ENCODE measurements at regions not wholly inside any gene's neighbourhood (a gene's known extent, or its start where the extent isn't known, plus 50 kb on each side); places are given as distances from the start of the nearest gene placed in this dataset.

GRCh38 chr6:140398076-140398475 lies 1023.6 kb upstream of the CITED2 start:
- no peaks in the 10 kb centered on the region for H3K9me3 Mint-ChIP-seq
- CTCF ChIA-PET: no interaction called here

DNA sequence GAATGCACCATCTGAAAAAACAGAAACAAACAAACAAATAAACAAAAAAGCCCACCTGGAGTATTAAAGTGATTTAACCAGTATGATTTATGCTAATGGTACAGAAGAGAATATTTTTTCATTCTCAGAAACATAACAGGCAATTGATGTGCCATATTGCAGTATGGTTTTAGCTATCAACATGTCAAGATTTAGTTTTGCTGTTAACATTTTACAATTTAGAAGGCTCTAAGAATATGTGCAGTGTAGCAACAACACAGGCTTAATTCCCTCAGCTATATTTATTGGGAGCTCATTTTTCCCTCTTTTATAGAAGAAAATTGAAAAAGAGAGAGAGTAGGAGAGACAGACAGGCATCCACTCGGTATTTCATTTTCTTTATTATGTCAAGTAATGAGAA lies 1022.7 kb upstream of the CITED2 start:
- Mint-ChIP-seq H3K4me1 (no peaks in the 10 kb centered on the region), H3K9me3 (no peaks in the 10 kb centered on the region), H3K27me3 (no peaks in the 10 kb centered on the region), H3K4me3 (no peak overlapping the region), H3K36me3 (ENCODE audit: low read depth) (no peaks in the 10 kb centered on the region), H3K27ac (no peak overlapping the region)
- TF ChIP-seq, protein P1, sequence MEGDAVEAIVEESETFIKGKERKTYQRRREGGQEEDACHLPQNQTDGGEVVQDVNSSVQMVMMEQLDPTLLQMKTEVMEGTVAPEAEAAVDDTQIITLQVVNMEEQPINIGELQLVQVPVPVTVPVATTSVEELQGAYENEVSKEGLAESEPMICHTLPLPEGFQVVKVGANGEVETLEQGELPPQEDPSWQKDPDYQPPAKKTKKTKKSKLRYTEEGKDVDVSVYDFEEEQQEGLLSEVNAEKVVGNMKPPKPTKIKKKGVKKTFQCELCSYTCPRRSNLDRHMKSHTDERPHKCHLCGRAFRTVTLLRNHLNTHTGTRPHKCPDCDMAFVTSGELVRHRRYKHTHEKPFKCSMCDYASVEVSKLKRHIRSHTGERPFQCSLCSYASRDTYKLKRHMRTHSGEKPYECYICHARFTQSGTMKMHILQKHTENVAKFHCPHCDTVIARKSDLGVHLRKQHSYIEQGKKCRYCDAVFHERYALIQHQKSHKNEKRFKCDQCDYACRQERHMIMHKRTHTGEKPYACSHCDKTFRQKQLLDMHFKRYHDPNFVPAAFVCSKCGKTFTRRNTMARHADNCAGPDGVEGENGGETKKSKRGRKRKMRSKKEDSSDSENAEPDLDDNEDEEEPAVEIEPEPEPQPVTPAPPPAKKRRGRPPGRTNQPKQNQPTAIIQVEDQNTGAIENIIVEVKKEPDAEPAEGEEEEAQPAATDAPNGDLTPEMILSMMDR (IDR thresholded peaks at IDR 0.05): no peak
- ChIA-PET CTCF (no interaction called here), POLR2A (no interaction called here)
- no peak for DNase-seq
- intact Hi-C loops (cut with micrococcal nuclease): no loop called here
- no peak for ATAC-seq (ENCODE audit: low read depth)

More at GRCh38 chr6:140398076-140398475, 1023.6 kb upstream of the CITED2 start:
- no peaks in the 10 kb centered on the region for H3K36me3 Mint-ChIP-seq (ENCODE audit: low read depth)
- H3K4me1 Mint-ChIP-seq: no peaks in the 10 kb centered on the region
- ATAC-seq (ENCODE audit: low read depth) (no peak), DNase-seq (no peak)
- no peak overlapping the region for H3K4me3 Mint-ChIP-seq
- POLR2A ChIA-PET: no interaction called here
- intact Hi-C loops (cut with micrococcal nuclease): no loop called here
- H3K27me3 Mint-ChIP-seq: no peaks in the 10 kb centered on the region
- TF ChIP-seq, protein P1 (IDR thresholded peaks at IDR 0.05): no peak
- H3K27ac Mint-ChIP-seq: no peak overlapping the region

GRCh38 chr6:140393665-140394540 lies 1019.5 kb upstream of the CITED2 start:
- Mint-ChIP-seq H3K27me3 (no peaks in the 10 kb centered on the region), H3K36me3 (ENCODE audit: low read depth) (no peaks in the 10 kb centered on the region), H3K9me3 (no peaks in the 10 kb centered on the region), H3K27ac (no peak overlapping the region), H3K4me1 (no peaks in the 10 kb centered on the region), H3K4me3 (no peak overlapping the region)
- intact Hi-C loops (cut with micrococcal nuclease): no loop called here
- TF ChIP-seq, protein P1 (IDR thresholded peaks at IDR 0.05): no peak
- ATAC-seq (ENCODE audit: low read depth) (no peak), DNase-seq (no peak)
- POLR2A ChIA-PET: no interaction called here
- CTCF ChIA-PET: no interaction called here

DNA sequence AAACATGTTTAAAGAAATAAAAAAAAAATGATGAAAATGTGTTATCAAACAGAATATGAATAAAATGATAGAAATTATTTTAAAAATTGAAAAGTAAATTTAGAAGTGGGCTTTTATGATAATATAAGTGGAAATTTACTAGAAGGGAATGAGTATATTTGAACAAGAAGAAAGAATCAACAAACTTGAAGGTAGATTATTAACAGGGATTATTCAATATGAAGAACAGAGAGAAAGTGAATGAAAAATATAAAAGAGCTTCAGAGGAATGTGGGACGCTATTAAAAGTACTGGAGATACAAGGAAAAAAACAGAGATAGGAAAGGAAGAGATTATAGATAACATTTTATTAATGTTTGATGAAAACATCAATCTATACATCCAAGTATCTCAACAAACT lies 1014.4 kb upstream of the CITED2 start:
- Mint-ChIP-seq H3K4me1 (no peaks in the 10 kb centered on the region), H3K27ac (no peak overlapping the region), H3K36me3 (ENCODE audit: low read depth) (no peaks in the 10 kb centered on the region), H3K9me3 (peaks cover 9% of the 10 kb centered on the region), H3K4me3 (no peak overlapping the region), H3K27me3 (no peaks in the 10 kb centered on the region)
- TF ChIP-seq, protein P1 (IDR thresholded peaks at IDR 0.05): no peak
- intact Hi-C loops (cut with micrococcal nuclease): no loop called here
- ATAC-seq (ENCODE audit: low read depth) (no peak), DNase-seq (no peak)
- CTCF ChIA-PET: no interaction called here
- POLR2A ChIA-PET: no interaction called here

DNA sequence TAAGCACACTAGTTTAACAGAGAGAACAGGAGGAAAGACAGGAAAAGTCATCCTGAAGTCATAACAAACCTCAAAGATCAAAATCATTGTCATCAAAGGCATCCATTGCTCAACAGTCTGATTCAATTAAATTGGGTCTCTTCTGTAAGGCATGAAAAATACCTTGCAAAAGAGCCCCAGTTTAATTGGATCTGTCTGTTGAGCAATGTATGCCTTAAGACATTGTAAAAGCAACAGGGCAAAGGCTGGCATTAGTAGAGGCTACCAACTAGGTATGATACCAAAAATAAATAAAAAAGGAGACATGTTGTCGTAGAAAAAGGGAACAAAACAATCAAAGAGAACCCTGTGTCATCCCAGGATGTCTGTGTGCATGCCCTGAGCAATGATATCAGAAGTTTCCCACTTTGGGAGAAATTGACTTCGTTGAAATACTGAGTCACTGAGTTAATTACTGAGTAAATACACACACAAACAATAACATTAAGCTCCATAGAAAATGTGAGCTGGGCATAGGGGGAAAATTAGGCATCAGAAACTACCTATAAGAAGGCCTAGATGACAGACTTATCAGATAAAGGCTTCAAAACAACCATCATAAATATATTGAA lies 1013.8 kb upstream of the CITED2 start:
- H3K4me1 Mint-ChIP-seq: no peaks in the 10 kb centered on the region
- H3K4me3 Mint-ChIP-seq: no peak overlapping the region
- intact Hi-C loops (cut with micrococcal nuclease): no loop called here
- ChIA-PET POLR2A (no interaction called here), CTCF (no interaction called here)
- no peak for ATAC-seq (ENCODE audit: low read depth)
- TF ChIP-seq, protein P1 (IDR thresholded peaks at IDR 0.05): no peak
- DNase-seq: no peak
- no peak overlapping the region for H3K27ac Mint-ChIP-seq
- H3K9me3 Mint-ChIP-seq: peaks cover 9% of the 10 kb centered on the region
- H3K36me3 Mint-ChIP-seq (ENCODE audit: low read depth): no peaks in the 10 kb centered on the region
- H3K27me3 Mint-ChIP-seq: no peaks in the 10 kb centered on the region
